ENCODE measurements at regions not wholly inside any gene's neighbourhood (a gene's known extent, or its start where the extent isn't known, plus 50 kb on each side); places are given as distances from the start of the nearest gene placed in this dataset.

DNA sequence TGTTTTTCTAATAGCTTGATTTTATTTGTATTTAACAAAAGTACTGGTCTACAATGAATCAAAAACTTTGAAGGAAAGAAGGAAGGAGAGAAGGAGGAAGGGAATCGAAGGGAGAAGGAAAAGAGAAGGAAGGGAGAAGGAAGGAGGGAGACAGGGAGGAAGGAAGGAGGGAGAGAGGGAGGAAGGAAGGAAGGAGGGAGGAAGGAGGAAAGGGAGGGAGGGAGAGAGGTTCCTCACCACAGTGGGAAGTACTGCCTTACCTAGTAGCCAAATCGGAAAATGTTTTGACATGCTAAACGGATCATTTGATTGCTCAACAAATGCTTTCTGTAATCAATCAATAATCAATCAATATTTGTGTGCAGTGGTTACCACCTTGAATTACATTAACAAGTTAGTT, 225.8 kb upstream of the CELF2 start:
- no peaks in the 10 kb centered on the region for H3K36me3 ChIP-seq (replicated peaks; ENCODE audit: control insufficient read depth, insufficient read depth, low read length)
- H3K4me3 ChIP-seq (ENCODE audit: insufficient read depth, low read depth, low read length) = no peak overlapping the region
- no peak for DNase-seq
- no peaks in the 10 kb centered on the region for H3K27me3 ChIP-seq (ENCODE audit: control insufficient read depth, insufficient read depth, low read length)

DNA sequence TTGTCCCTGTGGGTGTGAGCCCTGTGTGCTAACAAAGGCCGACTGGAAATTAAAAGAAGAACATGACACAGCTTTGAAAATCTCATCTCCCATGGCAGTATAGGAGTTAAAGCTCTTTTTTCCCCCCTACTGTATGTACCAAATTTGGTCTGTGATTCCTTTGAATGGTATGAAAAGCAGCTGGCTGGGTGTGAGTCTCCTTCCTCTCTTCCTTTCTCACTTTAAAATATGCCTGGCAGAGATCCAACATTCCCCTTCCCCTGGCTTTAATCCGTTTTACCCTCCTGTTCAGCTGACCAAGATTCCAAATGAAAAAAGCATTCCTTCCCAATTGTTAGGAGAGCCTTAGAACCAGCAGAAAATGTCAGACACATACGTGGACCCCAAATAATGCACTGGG, 225.0 kb upstream of the CELF2 start:
- DNase-seq = no peak
- H3K27me3 ChIP-seq (ENCODE audit: control insufficient read depth, insufficient read depth, low read length) = no peaks in the 10 kb centered on the region
- H3K36me3 ChIP-seq (replicated peaks; ENCODE audit: control insufficient read depth, insufficient read depth, low read length) = no peaks in the 10 kb centered on the region
- H3K4me3 ChIP-seq (ENCODE audit: insufficient read depth, low read depth, low read length) = no peak overlapping the region

DNA sequence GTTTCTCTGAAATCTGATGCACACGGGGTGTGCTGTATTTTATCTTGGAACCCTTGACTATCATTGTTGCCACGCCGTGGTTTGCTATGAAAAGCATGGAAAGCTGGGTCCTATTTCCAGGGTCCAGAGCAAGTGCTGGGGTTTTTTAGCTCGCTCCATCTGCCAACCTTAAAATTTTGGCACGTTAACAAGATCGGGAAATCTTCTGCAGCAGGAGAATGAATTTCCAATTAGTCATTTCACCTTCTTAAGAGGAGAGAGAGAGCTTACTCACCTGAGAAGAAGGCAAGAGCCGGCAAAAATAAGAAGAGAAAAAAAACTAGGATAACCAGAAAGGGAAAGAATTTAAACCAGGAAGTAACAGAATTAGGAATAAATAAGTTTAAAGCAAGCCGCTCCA, 223.6 kb upstream of the CELF2 start:
- H3K27me3 ChIP-seq (ENCODE audit: control insufficient read depth, insufficient read depth, low read length) = no peaks in the 10 kb centered on the region
- H3K36me3 ChIP-seq (replicated peaks; ENCODE audit: control insufficient read depth, insufficient read depth, low read length) = no peaks in the 10 kb centered on the region
- no peak for DNase-seq
- H3K4me3 ChIP-seq (ENCODE audit: insufficient read depth, low read depth, low read length) = no peak overlapping the region

DNA sequence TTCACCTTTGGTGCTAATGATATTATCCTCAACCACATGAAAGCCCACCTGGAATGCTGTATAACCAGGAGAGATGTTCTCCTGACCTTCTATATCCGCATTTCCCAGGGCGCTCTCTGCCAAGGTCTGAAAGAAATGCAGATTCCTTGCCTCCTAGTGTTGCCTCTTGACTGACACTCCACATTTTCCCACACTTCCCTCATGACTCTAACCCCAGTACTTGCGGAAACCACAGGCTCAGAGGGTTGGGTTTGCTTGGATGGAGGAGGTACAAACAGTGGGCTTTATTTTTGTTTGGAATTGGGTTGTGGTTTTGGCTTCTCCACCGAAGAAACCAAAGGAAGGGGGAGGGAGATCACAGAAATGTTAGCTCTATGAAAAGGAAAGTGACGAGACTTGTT, 222.9 kb upstream of the CELF2 start:
- Histone ChIP-seq H3K36me3 (replicated peaks; ENCODE audit: control insufficient read depth, insufficient read depth, low read length) (no peaks in the 10 kb centered on the region), H3K27me3 (ENCODE audit: control insufficient read depth, insufficient read depth, low read length) (no peaks in the 10 kb centered on the region), H3K4me3 (ENCODE audit: insufficient read depth, low read depth, low read length) (no peak overlapping the region)
- no peak for DNase-seq

DNA sequence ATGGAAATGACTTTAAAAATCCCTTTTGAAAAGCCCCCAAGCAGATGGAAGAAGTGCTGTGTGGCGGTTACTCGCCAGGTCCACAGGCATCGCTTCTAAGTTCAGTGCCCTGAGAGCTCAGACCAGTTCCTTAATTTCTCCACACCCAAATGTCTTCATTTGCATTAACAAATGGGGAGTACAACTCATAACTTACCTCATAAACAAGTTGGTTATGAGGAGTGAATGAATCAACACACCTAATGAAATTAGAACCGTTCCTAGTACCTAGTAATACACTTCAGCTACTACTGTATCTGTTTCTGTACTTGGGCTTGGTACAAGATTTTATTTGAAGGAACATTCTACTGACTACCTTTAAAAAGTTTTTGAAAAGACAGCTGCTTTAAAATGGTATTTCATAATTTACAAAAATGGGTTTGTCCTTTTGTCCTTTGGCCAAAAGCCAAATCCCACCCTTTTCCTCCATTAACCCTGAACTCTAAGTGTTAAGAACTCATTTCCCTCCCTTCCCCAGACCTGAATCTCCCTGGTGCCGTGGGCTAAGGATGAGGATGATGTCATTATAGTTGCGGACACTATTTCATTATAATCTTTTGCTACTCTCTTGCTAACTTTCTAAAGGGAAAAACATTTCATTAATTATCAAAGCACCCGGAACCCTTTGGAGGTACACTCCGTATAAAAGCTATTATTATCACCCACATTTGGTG, 221.5 kb upstream of the CELF2 start:
- DNase-seq = no peak
- Histone ChIP-seq H3K36me3 (replicated peaks; ENCODE audit: control insufficient read depth, insufficient read depth, low read length) (no peaks in the 10 kb centered on the region), H3K4me3 (ENCODE audit: insufficient read depth, low read depth, low read length) (no peak overlapping the region), H3K27me3 (ENCODE audit: control insufficient read depth, insufficient read depth, low read length) (no peaks in the 10 kb centered on the region)

DNA sequence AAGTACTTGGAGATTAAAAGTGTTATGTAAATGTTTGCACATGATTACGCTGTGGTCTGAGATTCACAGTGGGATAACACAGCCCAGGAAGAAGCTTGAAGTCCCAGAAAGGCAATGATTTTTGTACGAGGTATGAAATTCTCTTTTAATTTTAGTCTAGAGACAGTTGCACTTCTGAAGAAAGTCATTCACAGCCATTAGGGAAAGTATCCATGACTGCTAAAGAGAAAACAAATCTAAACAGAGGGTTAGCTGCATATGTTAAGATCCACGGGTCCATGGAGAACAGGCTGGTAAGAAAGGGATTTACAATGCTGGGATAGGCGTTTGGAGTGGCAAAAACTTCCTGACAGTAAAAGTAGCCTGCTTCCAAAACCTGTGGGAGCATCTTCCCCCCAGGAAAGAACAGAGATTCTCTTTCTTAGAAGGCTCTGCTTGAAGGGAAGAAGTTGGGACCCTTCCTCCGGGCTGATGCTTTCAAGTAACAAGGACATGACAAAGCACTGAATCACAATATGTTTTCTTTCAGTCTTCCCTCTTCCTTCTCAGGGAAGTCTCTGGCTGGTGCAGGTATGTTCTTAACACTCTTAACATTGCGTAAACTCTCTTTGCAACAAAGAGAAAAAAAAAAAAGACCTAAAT, 220.8 kb upstream of the CELF2 start:
- Histone ChIP-seq H3K4me3 (ENCODE audit: insufficient read depth, low read depth, low read length) (no peak overlapping the region), H3K36me3 (replicated peaks; ENCODE audit: control insufficient read depth, insufficient read depth, low read length) (no peaks in the 10 kb centered on the region), H3K27me3 (ENCODE audit: control insufficient read depth, insufficient read depth, low read length) (no peaks in the 10 kb centered on the region)
- peak; percentile 21 for DNase-seq

DNA sequence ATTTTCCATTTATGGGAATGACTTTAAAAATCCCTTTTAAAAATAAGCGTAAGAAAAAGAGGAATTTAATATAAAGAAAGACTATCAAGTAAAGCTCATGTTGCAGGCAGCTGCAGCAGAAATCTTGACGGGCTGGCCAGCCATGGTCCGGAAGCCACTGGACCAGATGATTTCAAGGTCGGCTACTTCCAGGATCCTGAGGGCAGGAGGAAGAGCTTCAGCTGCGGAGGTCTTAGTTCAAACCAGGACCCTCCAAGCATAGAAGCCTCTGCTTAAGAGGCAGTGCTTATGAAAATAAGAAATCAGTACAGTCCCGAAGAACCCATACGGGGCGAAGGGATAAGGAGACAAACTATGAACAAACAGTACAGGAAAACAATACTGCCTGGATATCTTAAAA, 220.2 kb upstream of the CELF2 start:
- Histone ChIP-seq H3K36me3 (replicated peaks; ENCODE audit: control insufficient read depth, insufficient read depth, low read length) (no peaks in the 10 kb centered on the region), H3K27me3 (ENCODE audit: control insufficient read depth, insufficient read depth, low read length) (no peaks in the 10 kb centered on the region), H3K4me3 (ENCODE audit: insufficient read depth, low read depth, low read length) (no peak overlapping the region)
- DNase-seq = no peak

DNA sequence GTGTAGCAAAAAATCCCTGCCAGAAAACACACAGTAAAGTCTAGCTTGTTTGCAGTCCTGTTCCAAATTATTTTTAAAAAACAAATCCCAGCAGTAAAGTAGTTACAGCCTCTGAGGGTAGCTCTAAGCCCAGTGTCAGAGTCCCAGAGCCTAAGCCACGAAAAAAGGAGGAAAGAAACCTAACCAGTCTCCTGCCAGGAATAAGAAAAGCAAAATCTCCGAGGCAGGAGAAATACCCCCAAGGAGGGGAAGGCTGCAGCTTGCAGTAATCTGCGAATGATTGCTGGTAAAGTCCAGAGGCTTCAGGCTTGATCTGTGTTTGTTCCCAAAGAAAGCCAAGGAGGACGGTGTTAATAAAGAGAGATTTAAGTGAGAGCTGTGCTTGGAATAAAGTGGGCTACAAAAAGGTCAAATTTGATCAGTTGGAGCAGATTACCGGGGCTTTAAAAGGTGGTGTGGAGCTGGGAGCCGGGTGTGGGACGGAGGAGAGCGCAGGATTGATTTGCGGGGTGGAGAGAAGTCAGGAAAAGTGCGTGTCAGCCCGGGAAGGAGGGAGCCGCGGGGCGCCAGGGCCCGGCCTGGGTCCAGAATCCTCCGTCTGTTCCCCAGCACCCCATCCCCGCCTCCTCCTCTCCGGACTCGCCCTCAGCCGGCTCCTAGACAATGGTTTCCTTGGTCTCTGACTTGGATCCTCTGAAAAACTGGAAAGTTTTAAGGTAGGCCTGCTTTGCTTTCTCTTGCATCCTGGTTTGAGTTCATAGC, 219.4 kb upstream of the CELF2 start:
- peak; percentile 50 for DNase-seq
- H3K27me3 ChIP-seq (ENCODE audit: control insufficient read depth, insufficient read depth, low read length) = no peaks in the 10 kb centered on the region
- no peaks in the 10 kb centered on the region for H3K36me3 ChIP-seq (replicated peaks; ENCODE audit: control insufficient read depth, insufficient read depth, low read length)
- no peak overlapping the region; the same call in 1 of the 2 replicates for H3K4me3 ChIP-seq (ENCODE audit: insufficient read depth, low read depth, low read length)

DNA sequence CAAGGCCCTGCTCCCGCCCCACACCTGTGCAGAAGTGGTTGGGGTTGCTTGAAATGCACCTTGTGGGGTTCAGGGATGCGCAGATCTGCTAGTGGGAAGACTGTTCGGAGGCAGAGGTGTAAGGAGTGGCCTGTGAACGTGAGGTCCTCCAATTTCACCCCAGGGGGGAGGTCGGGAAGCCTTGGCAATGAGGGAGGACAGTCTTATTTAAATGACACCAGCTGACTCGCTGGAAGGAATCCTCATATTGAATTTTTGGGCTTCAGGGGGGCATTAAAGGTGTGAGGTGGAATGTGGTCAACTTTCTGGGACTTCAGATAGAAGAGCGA, 218.8 kb upstream of the CELF2 start:
- Histone ChIP-seq H3K36me3 (replicated peaks; ENCODE audit: control insufficient read depth, insufficient read depth, low read length) (no peaks in the 10 kb centered on the region), H3K27me3 (ENCODE audit: control insufficient read depth, insufficient read depth, low read length) (no peaks in the 10 kb centered on the region), H3K4me3 (ENCODE audit: insufficient read depth, low read depth, low read length) (no peak overlapping the region)
- peak; percentile 19 for DNase-seq

DNA sequence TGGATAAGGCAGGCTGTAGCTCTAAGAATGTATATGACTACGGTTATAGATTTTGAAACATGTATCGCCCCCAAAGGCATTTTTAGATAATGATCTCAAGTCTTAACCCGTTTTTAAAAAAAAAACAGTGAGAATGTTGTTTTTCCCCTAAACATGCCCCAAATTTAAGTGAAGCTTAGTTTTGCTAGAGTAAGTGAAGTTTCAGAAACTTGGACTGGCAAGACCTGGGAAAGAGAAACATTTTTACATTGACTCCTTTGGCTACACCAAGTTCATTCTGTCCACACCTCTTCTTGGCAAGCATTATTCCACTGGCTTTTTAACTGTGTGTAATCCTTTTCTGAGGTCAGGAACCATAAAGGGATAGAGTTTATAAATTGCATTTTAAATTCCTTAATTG, 216.7 kb upstream of the CELF2 start:
- DNase-seq = no peak
- Histone ChIP-seq H3K36me3 (replicated peaks; ENCODE audit: control insufficient read depth, insufficient read depth, low read length) (no peaks in the 10 kb centered on the region), H3K4me3 (ENCODE audit: insufficient read depth, low read depth, low read length) (no peak overlapping the region), H3K27me3 (ENCODE audit: control insufficient read depth, insufficient read depth, low read length) (no peaks in the 10 kb centered on the region)

DNA sequence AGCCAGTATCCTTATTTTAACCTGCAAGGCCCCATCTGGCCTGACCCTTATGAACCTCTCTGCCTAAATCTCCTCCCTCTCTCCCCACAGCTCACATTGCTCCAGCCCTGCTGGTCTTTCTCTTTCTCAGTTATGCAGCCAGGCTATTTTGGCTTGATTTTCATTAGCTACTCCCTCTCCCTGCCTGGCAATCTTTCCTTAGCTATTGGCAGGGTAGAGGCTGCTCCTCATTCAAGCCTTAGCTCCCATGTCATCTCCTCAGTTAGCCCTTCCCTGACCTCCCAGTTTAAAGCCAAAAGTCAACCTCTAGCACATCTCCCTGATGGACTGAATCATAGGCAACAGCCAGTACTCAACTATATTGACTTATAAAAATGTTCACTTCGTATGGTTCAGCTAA, 214.4 kb upstream of the CELF2 start:
- Histone ChIP-seq H3K27me3 (ENCODE audit: control insufficient read depth, insufficient read depth, low read length) (no peaks in the 10 kb centered on the region), H3K36me3 (replicated peaks; ENCODE audit: control insufficient read depth, insufficient read depth, low read length) (no peaks in the 10 kb centered on the region), H3K4me3 (ENCODE audit: insufficient read depth, low read depth, low read length) (no peak overlapping the region)
- DNase-seq = no peak

DNA sequence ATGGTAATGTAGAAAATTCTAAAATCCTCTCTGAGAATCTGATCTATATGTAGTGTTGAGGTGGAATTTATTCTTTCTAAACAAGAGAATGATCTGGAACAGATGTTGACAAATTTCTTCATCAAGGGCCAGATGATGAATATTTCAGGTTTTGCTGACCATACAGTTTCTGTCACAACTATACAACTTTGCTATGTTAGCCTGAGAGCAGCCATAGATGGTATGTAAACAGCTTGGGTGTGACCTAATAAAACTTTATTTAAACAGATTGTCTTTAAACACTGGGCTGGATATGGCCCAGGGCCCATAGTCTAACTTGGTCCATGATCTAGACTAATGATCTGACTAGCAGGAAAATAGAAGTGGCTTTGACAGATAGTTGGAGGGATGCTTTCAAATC, 213.6 kb upstream of the CELF2 start:
- no peak for DNase-seq
- Histone ChIP-seq H3K36me3 (replicated peaks; ENCODE audit: control insufficient read depth, insufficient read depth, low read length) (no peaks in the 10 kb centered on the region), H3K4me3 (ENCODE audit: insufficient read depth, low read depth, low read length) (no peak overlapping the region), H3K27me3 (ENCODE audit: control insufficient read depth, insufficient read depth, low read length) (no peaks in the 10 kb centered on the region)

DNA sequence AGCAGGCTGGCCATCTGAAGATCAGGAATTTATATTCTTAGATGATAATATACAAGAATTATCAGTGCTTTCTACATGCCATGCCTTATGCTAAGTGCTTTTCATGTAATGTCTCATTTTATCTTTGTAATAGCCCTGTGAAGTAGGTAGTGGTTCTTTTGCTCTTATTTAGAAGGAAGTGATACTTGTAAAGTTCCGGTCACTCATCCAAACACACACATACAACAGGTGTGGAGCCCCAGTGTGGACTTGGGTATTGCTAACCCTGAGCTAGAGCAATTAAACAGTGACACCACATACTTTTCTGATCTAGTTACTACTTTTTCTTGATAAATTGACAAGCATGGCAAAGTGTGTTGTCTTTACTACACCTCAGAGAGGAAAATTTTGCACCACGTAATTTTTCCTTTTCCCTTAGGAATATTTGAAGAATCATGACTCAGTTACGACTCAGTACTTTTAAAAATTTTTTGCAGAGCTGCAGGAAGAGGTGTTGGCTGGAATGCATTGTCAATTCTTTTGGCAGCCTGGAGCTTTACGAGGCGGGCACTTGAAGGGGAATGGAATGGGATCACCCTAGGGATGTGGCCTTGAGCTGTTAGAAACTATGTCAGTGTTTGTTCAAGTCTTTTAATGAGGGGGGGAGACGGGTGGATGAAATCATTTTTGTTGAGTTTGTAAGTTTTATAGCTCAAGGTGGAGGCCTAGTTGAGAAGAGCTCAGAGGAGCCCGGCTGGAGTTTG, 212.5 kb upstream of the CELF2 start:
- Histone ChIP-seq H3K36me3 (replicated peaks; ENCODE audit: control insufficient read depth, insufficient read depth, low read length) (no peaks in the 10 kb centered on the region), H3K27me3 (ENCODE audit: control insufficient read depth, insufficient read depth, low read length) (no peaks in the 10 kb centered on the region), H3K4me3 (ENCODE audit: insufficient read depth, low read depth, low read length) (no peak overlapping the region)
- DNase-seq = no peak

DNA sequence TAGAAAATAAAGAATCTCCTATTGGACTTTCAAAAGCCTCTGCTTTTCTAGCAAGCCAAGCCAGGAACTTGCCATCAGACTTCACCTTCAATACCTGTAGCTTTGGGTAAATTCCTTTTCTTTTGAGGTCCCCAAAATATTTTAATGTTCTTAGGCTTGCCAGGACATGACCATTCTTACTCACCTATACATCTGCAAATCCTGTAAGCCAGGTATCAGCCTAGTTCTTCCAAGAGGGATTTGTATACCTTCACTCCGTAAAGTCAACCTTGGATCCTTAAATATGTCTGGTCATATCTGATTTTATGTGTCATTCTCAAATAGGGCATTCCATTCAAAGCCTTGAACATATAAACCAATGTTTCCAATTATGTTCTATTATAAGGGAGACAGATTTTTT, 210.6 kb upstream of the CELF2 start:
- DNase-seq = no peak
- Histone ChIP-seq H3K4me3 (ENCODE audit: insufficient read depth, low read depth, low read length) (no peak overlapping the region), H3K27me3 (ENCODE audit: control insufficient read depth, insufficient read depth, low read length) (no peaks in the 10 kb centered on the region), H3K36me3 (replicated peaks; ENCODE audit: control insufficient read depth, insufficient read depth, low read length) (no peaks in the 10 kb centered on the region)

DNA sequence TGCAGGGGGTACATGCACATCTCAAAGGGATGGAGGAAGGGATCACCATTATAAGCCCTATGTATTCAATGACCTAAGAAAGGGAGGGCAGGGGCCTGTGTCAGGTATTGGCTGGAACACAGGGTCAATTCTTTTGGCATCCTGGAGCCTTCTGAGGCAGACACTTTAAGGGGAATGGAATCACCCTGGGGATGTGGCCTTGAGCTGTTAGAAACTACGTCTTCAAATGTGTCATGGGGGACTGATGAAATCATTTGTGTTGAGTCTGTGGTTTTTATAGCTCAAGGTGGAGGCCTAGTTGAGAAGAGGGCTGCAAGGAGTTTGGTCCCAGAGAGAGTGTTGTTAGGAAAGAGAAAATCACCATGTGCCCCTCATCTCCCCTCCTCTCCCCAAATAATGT, 206.1 kb upstream of the CELF2 start:
- no peak for DNase-seq
- no peaks in the 10 kb centered on the region for H3K27me3 ChIP-seq (ENCODE audit: control insufficient read depth, insufficient read depth, low read length)

More for the DNA sequence above, 206.1 kb upstream of the CELF2 start:
- Histone ChIP-seq H3K4me3 (ENCODE audit: insufficient read depth, low read depth, low read length) (no peak overlapping the region), H3K36me3 (replicated peaks; ENCODE audit: control insufficient read depth, insufficient read depth, low read length) (no peaks in the 10 kb centered on the region)
